ENCODE measurements at regions not wholly inside any gene's neighbourhood (a gene's known extent, or its start where the extent isn't known, plus 50 kb on each side); places are given as distances from the start of the nearest gene placed in this dataset.

GRCh38 chr15:46622851-46623250 is 988.0 kb downstream of the SQOR start:
- TF ChIP-seq CTCF (IDR thresholded peaks at IDR 0.05; ENCODE audit: low read depth, low read length) = no peak
- no peak for TF ChIP-seq MAX (IDR thresholded peaks at IDR 0.05; ENCODE audit: low read depth, low read length)
- no peak for TF ChIP-seq POLR2A (IDR thresholded peaks at IDR 0.05; ENCODE audit: extremely low read depth, insufficient read length)
